HUES64 (cell line): ENCODE measurements at regions not wholly inside any gene's neighbourhood (a gene's known extent, or its start where the extent isn't known, plus 50 kb on each side); places are given as distances from the start of the nearest gene placed in this dataset.

Experiments
- H3K27ac ChIP-seq: 2 replicates; pipeline ENCODE4 v1.7.0; 2013; ENCODE audit warnings: low read depth, low read length, inconsistent platforms
- H3K27me3 ChIP-seq: 2 replicates; pipeline ENCODE4 v1.6.1; 2013; ENCODE audit warnings: mild to moderate bottlenecking, low read length; ENCODE audit not compliant: insufficient read depth
- H3K36me3 ChIP-seq: 2 replicates; pipeline ENCODE4 v1.6.1; 2013; ENCODE audit warnings: mild to moderate bottlenecking, low read length; ENCODE audit not compliant: insufficient read depth
- H3K4me1 ChIP-seq: 2 replicates; pipeline ENCODE4 v1.6.1; 2013; ENCODE audit warnings: mild to moderate bottlenecking, low read length, moderate library complexity; ENCODE audit not compliant: insufficient read depth
- H3K4me3 ChIP-seq: 2 replicates; pipeline ENCODE4 v1.5.1; 2013; ENCODE audit warnings: mild to moderate bottlenecking, low read length, moderate library complexity
- H3K9ac ChIP-seq: 2 replicates; pipeline ENCODE4 v1.6.1; 2013; ENCODE audit warnings: mild to moderate bottlenecking, low read depth, low read length
- H3K9me3 ChIP-seq: 2 replicates; pipeline ENCODE4 v1.6.1; 2013; ENCODE audit warnings: low read depth, low read length; ENCODE audit not compliant: insufficient read depth
- WGBS: fragments of 150-250, 120-280 bp; methylation state at CpG from one replicate; pipeline ENCODE4 v1.1.7; 2013; ENCODE audit warnings: missing lambda C conversion rate; 5-methylcytosine and 5-hydroxymethylcytosine counted together

DNA sequence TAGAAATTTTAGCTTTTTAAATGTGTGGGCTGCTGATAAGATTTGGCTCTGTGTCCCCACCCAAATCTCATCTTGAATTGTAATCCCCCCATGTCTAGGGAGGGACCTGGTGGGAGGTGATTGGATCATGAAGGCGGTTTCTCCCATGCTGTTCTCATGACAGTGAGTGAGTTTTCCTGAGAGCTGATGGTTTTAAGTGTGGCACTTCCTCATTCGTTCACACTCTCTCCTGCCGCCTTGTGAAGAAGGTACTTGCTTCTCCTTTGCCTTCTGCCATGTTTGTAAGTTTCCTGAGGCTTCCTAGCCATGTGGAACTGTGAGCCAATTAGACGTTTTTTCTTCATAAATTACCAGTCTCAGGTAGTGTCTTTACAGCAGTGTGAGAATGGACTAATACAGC, 127.8 kb upstream of the MVB12B start:
- Histone ChIP-seq H3K27me3 (no peaks in the 10 kb centered on the region), H3K4me3 (no peak overlapping the region), H3K36me3 (no peaks in the 10 kb centered on the region), H3K9ac (no peak overlapping the region), H3K27ac (no peak overlapping the region), H3K4me1 (no peaks in the 10 kb centered on the region), H3K9me3 (peaks cover 16% of the 10 kb centered on the region; the same call in 1 of the 2 replicates)
- 86% methylated on average over 4 of the region's 4 CpGs for WGBS

DNA sequence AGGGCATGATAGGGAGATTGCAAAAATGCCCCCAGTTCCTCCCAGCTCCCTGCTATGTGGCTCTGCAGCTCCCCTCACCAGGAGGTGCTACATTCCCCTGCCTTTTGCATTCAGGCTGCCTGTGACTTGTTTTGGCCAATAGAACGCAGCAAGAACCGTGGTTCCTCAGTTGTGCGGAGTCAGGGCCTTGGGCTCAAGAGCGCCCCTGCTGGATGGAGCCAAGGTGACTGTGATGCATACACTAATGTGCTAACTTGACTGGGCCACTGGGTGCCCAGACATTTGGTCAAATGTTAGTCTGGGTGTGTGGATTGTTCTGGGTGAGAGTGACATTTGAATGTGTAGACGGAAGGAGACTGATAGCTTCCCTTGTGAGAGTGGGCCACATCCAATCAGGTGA, 123.3 kb upstream of the MVB12B start:
- Histone ChIP-seq H3K9me3 (peaks cover 16% of the 10 kb centered on the region), H3K27ac (no peak overlapping the region), H3K9ac (no peak overlapping the region), H3K27me3 (no peaks in the 10 kb centered on the region), H3K36me3 (no peaks in the 10 kb centered on the region), H3K4me3 (no peak overlapping the region), H3K4me1 (no peaks in the 10 kb centered on the region)
- WGBS: 93% methylated on average over 5 of the region's 5 CpGs

DNA sequence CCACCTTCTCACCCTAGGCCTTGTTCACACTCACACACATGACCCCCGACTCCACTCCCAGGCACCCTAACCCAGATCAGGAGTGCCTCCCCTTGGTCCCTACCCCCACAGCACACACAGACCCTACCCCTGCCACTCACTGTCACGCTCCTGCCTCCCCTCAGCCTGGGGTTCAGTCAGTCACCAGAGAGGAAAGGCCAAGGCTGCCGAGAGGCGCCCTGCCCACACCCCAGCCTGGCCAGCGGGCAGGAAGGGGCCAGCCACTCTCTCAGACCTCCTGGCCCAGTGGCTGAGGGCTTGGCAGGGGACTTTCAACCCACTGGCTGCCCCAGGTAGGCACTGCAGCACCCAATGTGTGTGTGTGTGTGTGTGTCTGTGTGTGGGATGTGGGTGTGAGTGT, 122.4 kb upstream of the MVB12B start:
- 94% methylated on average over 5 of the region's 5 CpGs for WGBS
- H3K36me3 ChIP-seq: no peaks in the 10 kb centered on the region
- H3K27me3 ChIP-seq: no peaks in the 10 kb centered on the region
- no peaks in the 10 kb centered on the region for H3K4me1 ChIP-seq
- no peak overlapping the region for H3K27ac ChIP-seq
- H3K4me3 ChIP-seq: no peak overlapping the region
- H3K9ac ChIP-seq: no peak overlapping the region
- peaks cover 16% of the 10 kb centered on the region for H3K9me3 ChIP-seq

DNA sequence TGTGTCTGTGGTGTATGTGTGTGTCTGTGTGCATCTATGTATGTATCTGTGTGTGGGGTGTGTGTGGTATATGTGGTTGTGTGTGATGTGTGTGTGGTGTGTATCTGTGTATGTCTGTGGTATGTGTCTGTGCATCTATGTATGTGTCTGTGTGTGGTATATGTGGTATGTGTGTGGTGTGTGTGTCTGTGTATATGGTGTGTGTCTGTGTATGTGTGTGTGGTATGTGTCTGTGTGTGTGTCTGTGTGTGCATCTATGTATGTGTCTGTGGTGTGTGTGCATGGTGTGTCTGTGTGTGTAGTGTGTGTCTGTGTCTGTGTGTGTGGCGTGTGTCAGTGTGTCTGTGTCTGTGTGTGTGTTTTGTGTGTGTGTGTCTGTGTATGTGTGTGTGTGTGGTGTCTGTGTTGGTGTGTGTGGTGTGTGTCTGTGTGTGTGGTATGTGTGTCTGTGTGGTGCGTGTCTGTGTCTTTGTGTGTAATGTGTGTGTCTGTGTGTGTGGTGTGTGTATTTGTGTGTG, 121.9 kb upstream of the MVB12B start:
- Histone ChIP-seq H3K4me3 (no peak overlapping the region), H3K9me3 (peaks cover 16% of the 10 kb centered on the region), H3K27me3 (no peaks in the 10 kb centered on the region), H3K27ac (no peak overlapping the region), H3K4me1 (no peaks in the 10 kb centered on the region), H3K36me3 (no peaks in the 10 kb centered on the region), H3K9ac (no peak overlapping the region)
- WGBS: 95% methylated on average over 2 of the region's 2 CpGs

DNA sequence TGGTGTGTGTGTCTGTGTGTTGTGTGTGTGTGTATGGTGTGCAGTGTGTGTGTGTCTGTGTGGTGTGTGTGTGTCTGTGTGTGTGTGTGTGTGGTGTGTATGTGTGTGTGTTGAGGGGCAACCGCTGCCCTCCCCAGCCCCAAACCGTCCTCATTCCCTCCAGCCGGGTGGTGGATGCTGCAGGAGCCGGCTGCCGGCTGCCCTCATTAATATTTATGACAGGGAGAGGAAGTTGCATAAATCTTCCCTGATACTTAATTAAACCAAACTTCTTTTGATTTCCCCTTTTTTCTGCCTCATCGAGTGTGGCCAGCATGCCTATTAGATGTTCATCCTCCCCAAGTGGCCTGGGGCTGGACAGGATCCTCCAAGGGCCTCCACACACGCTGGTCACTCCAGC, 121.4 kb upstream of the MVB12B start:
- Histone ChIP-seq H3K4me3 (no peak overlapping the region), H3K9me3 (peaks cover 16% of the 10 kb centered on the region), H3K9ac (no peak overlapping the region), H3K36me3 (no peaks in the 10 kb centered on the region), H3K27me3 (no peaks in the 10 kb centered on the region), H3K27ac (no peak overlapping the region), H3K4me1 (no peaks in the 10 kb centered on the region)
- WGBS: 77% methylated on average over 3 of the region's 7 CpGs

DNA sequence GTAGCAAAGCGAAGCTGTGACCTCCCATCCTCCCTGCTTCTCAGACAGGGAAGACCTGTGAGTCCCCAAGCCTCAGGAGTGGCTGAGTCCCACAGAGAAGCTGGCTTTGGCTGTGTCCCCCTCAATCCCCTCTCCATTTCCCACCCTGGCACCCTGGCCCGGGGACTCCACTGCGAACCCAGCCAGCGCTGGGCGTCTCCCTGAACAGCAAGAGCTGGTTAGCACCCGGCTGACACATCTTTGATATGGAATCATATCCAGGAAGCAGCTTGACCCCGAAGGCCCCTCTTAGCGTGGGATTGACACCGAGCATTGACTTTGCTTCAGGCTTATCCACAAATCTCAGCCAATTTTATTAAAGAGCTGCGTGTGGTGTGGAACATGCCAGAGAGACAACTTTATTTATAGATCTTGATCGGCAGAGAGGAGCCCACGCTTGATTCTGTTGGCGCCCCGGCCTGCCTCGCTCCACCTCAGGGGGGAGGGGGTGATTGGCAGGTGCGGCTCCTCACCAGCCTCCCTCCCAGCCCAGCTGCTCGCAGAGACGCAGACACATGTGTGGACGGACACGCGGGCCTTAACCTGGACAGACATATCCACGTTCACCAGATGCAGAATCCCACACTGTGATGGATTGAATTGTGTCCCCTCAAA, 120.7 kb upstream of the MVB12B start:
- no peak overlapping the region for H3K9ac ChIP-seq
- 91% methylated on average over 22 of the region's 22 CpGs for WGBS

DNA sequence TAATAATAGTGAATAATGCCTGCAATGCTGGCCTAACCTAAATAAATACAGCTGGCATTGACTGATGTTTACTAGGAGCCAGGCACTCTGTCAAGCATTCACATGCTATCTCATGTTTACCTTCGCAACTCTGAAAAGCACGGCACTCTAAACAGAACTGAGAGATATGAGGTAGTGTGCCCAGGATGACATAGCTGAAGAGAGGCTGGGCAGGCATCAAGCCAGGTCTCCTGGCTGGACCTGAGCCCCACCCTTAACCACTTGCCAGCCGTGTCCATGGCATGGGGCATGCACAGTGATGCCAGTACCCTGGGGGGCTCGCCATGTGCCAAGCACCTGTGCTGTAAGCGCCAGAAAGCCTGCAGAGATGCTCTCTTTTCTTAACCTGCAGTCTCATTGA, 119.4 kb upstream of the MVB12B start:
- Histone ChIP-seq H3K36me3 (no peaks in the 10 kb centered on the region), H3K27me3 (no peaks in the 10 kb centered on the region), H3K9me3 (peaks cover 4% of the 10 kb centered on the region; the same call in 1 of the 2 replicates), H3K9ac (no peak overlapping the region), H3K4me3 (no peak overlapping the region), H3K4me1 (no peaks in the 10 kb centered on the region), H3K27ac (no peak overlapping the region)
- WGBS: 91% methylated on average over 5 of the region's 5 CpGs

More for the DNA sequence above, 120.7 kb upstream of the MVB12B start:
- Histone ChIP-seq H3K9me3 (peaks cover 11% of the 10 kb centered on the region), H3K27ac (no peak overlapping the region), H3K4me1 (no peaks in the 10 kb centered on the region), H3K27me3 (no peaks in the 10 kb centered on the region), H3K36me3 (no peaks in the 10 kb centered on the region), H3K4me3 (no peak overlapping the region)

DNA sequence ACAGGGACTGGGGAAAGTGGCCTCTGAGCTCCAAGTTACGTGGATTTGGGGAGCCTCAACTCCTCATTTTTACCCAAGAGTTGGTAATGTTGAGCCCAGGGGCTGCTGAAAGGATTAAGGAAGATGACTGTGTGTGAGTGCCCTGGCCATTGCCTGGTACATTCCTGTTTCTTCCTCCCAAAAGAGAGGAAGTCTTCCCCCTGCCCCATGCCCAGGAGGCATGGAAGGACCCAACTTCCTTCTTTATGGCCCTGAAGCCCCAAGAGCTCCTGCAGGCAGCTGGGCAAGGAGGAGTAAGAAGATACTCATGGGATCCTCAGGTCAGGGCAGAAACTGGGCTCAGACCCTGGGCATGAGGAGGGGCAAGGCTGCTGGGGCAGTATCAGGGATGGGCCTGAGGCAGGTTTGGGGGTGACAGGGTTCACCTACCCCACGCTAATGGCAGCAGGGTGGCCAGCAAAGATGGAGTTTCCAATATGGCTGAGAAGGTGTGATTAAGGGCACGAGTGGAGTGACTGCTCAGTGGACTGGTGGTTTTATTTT, 118.3 kb upstream of the MVB12B start:
- no peak overlapping the region for H3K27ac ChIP-seq
- no peak overlapping the region for H3K9ac ChIP-seq
- no peaks in the 10 kb centered on the region for H3K4me1 ChIP-seq
- H3K36me3 ChIP-seq: no peaks in the 10 kb centered on the region
- H3K9me3 ChIP-seq: peaks cover 4% of the 10 kb centered on the region
- H3K27me3 ChIP-seq: no peaks in the 10 kb centered on the region
- no peak overlapping the region for H3K4me3 ChIP-seq
- 88% methylated on average over 3 of the region's 3 CpGs for WGBS

DNA sequence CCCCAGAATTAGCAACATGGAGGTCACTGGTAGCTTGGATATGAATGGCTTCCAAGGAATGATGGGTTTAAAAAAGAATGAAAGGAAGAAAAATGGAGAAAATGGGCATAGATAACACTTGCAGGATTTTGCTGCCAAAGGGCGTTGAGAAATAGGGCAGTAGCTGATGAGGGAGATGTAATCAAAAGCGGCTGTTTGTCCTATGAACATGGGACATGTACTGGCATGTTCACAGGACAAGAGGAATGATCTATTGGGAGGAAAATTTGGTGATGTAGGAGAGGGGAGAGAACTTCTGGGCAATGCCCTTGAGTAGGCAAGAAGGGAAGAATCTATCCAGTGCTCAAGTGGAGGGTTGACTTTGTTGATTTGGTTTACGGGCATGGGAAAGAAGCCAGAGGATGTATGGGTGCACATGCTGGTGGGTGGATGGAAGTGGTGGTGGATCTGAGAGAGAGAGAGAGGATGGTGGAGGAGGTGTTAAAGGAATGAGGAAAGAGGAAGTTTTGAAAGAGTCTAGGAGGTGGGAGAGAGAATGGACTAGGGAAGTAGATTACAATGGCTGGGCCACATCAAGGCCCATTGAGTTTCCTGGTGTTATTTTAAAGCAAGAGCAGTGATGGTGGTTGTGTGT, 115.1 kb upstream of the MVB12B start:
- no peak overlapping the region for H3K9ac ChIP-seq
- no peaks in the 10 kb centered on the region for H3K27me3 ChIP-seq
- no peaks in the 10 kb centered on the region; the same call in 1 of the 2 replicates for H3K9me3 ChIP-seq
- 91% methylated on average over 3 of the region's 3 CpGs for WGBS
- H3K36me3 ChIP-seq: no peaks in the 10 kb centered on the region
- H3K27ac ChIP-seq: no peak overlapping the region
- no peaks in the 10 kb centered on the region for H3K4me1 ChIP-seq
- no peak overlapping the region for H3K4me3 ChIP-seq

DNA sequence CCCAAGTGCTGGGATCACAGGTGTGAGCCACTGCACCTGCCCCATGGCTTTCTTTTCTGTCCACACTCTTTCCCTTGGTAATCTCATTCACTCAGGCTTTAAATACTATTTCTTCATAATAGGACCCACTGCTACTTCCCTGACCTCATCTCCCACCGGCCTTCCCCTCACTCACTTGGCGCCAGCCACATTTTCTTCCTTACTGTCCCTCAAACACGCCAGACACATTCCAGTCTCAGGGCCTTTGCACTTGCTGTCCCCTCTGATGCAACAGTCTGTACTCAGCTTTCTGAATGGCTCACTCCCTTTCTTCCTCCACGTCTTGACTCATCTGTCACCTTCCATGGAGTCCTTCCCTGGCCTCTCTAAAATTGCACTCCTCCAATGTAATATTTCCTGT, 111.1 kb upstream of the MVB12B start:
- Histone ChIP-seq H3K9me3 (no peaks in the 10 kb centered on the region; the same call in 1 of the 2 replicates), H3K27me3 (no peaks in the 10 kb centered on the region), H3K36me3 (no peaks in the 10 kb centered on the region), H3K4me1 (no peaks in the 10 kb centered on the region), H3K27ac (no peak overlapping the region), H3K4me3 (no peak overlapping the region), H3K9ac (no peak overlapping the region)
- 88% methylated on average over 4 of the region's 4 CpGs for WGBS

DNA sequence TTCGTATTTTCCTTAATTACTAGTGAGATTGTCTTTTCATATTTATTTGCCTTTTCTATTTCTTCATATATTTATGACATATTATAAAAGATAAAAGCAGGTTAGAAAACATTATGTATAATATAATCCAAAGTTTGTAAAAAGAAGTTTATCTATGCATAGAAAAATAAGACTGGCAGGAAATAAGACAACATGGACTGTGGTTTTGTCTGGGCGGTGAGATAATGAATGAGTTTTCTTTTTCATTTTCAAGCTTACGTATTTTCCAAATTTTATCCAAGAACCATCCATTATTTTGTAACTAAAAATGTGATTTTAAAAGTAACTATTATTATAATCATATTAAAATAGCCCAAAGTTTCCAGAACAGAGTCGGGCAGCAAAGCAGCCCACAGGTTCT, 109.8 kb upstream of the MVB12B start:
- Histone ChIP-seq H3K4me1 (no peaks in the 10 kb centered on the region), H3K4me3 (no peak overlapping the region), H3K27ac (no peak overlapping the region), H3K9ac (no peak overlapping the region), H3K36me3 (no peaks in the 10 kb centered on the region), H3K9me3 (peaks cover 10% of the 10 kb centered on the region; the same call in 1 of the 2 replicates), H3K27me3 (no peaks in the 10 kb centered on the region; the same call in 1 of the 2 replicates)
- WGBS: 100% methylated on average over 1 of the region's 4 CpGs
